CD4-positive, alpha-beta T cell (primary cell): ENCODE measurements at regions not wholly inside any gene's neighbourhood (a gene's known extent, or its start where the extent isn't known, plus 50 kb on each side); places are given as distances from the start of the nearest gene placed in this dataset.

ENCODE experiments used
- ATAC-seq: fragments of 200-7000 bp; cut with Tn5 transposase; one replicate; pipeline ENCODE4 v1.10.0; 2022; ENCODE audit warnings: mild to moderate bottlenecking; ENCODE audit not compliant: poor library complexity
- CTCF ChIA-PET: fragments of 350-600 bp; sonication (Branson Sonifier 250); formaldehyde crosslinking; loops from one replicate; lab custom pipeline; 2021; ENCODE audit warnings: antibody characterized with exemption, inconsistent platforms; lab: Charles Lee
- POLR2A ChIA-PET: fragments of 350-600 bp; sonication (Branson Sonifier 250); formaldehyde crosslinking; loops from one replicate; lab custom pipeline; 2021; ENCODE audit warnings: antibody characterized with exemption, inconsistent platforms; lab: Charles Lee
- DNase-seq, 14 experiments: peaks; one replicate each; pipeline ENCODE4 v3.0.0-alpha.2; 2013 to 2020; ENCODE audit warnings: mixed read lengths in 2 of 14
- H3K27ac ChIP-seq, 2 donors: one replicate each; pipeline versions ENCODE4 v1.5.1 to v1.7.0; 2013; ENCODE audit warnings: low read length in 2 of 2, low read depth in 1 of 2, mild to moderate bottlenecking in 1 of 2
- H3K27me3 ChIP-seq, 2 experiments: 1 replicate in 1 of 2; 2 replicates in 1 of 2; pipeline versions ENCODE4 v1.6.1 to v1.7.0; 2013; ENCODE audit warnings: low read length in 2 of 2, control low read depth in 1 of 2, mild to moderate bottlenecking in 1 of 2, moderate library complexity in 1 of 2; ENCODE audit not compliant: insufficient read depth in 2 of 2, control insufficient read depth in 1 of 2
- H3K36me3 ChIP-seq: one replicate; pipeline ENCODE4 v1.6.1; 2013; ENCODE audit warnings: low read length, control low read depth; ENCODE audit not compliant: insufficient read depth
- H3K4me1 ChIP-seq: one replicate; pipeline ENCODE4 v1.6.1; 2013; ENCODE audit warnings: low read length, control low read depth; ENCODE audit not compliant: insufficient read depth
- H3K4me3 ChIP-seq: one replicate; pipeline ENCODE4 v1.5.1; 2013; ENCODE audit warnings: mild to moderate bottlenecking, low read length, moderate library complexity
- H3K9me3 ChIP-seq, 2 experiments: 1 replicate in 1 of 2; 2 replicates in 1 of 2; pipeline versions ENCODE4 v1.6.1 to v1.7.0; 2013; ENCODE audit warnings: low read length in 2 of 2, mild to moderate bottlenecking in 2 of 2, control low read depth in 1 of 2, moderate library complexity in 1 of 2; ENCODE audit not compliant: control insufficient read depth in 1 of 2, insufficient read depth in 1 of 2
- H3K27ac Mint-ChIP-seq: one replicate; pipeline ENCODE4 v1.8.0; 2020; ENCODE audit warnings: mixed read lengths
- H3K27me3 Mint-ChIP-seq: one replicate; pipeline ENCODE4 v1.8.0; 2021; ENCODE audit warnings: mixed read lengths
- H3K36me3 Mint-ChIP-seq: one replicate; pipeline ENCODE4 v1.8.0; 2021; ENCODE audit warnings: low read depth, mixed read lengths
- H3K4me1 Mint-ChIP-seq: one replicate; pipeline ENCODE4 v1.8.0; 2021; ENCODE audit warnings: low read depth, mixed read lengths
- H3K4me3 Mint-ChIP-seq: one replicate; pipeline ENCODE4 v1.8.0; 2020; ENCODE audit warnings: mild to moderate bottlenecking, mixed read lengths
- H3K9me3 Mint-ChIP-seq: one replicate; pipeline ENCODE4 v1.8.0; 2020; ENCODE audit warnings: mixed read lengths
- intact Hi-C, 2 experiments: fragments of 100-400 bp; cut with DNase I in 1 of 2; cut with micrococcal nuclease in 1 of 2; formaldehyde crosslinking; loops; one replicate each; pipeline versions ENCODE4 v1.15.1 to v1.9.0; 2023 to 2025; cut with DNase I, micrococcal nuclease
- TF ChIP-seq, protein P1 (sequence below): fragments of 200-600 bp; IDR thresholded peaks from one replicate; pipeline ENCODE4 v1.8.0; 2022; ENCODE audit warnings: antibody characterized with exemption, mild to moderate bottlenecking

DNA sequence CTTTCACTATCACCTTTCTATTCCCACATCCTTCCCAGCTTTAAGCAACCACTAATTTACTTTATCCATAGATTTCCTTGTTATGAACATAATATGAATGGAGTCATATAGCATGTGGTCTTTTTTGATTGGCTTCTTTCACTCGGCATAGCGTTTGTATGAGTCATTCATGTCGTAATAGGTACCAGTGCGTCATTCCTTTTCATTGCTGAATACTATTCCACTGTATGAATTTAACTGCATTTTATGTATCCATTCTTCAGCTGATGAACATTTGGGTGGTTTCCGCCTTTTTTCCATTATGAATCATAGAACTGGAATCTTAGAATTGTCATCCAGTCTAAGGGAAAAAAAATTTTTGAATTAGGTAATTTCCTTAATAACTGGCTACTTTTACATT lies 411.3 kb upstream of the AUTS2 start:
- Histone ChIP-seq H3K4me1 (peaks cover 2% of the 10 kb centered on the region), H3K4me3 (no peak overlapping the region), H3K36me3 (no peaks in the 10 kb centered on the region), H3K9me3 (no peaks in the 10 kb centered on the region), H3K27me3 (no peaks in the 10 kb centered on the region), H3K27ac (no peak overlapping the region)
- Mint-ChIP-seq H3K27ac (no peak overlapping the region), H3K4me1 (peaks cover 27% of the 10 kb centered on the region), H3K36me3 (peaks cover 4% of the 10 kb centered on the region), H3K27me3 (no peaks in the 10 kb centered on the region), H3K4me3 (no peak overlapping the region), H3K9me3 (peaks cover 20% of the 10 kb centered on the region)
- CTCF ChIA-PET = no interaction called here
- TF ChIP-seq, protein P1, sequence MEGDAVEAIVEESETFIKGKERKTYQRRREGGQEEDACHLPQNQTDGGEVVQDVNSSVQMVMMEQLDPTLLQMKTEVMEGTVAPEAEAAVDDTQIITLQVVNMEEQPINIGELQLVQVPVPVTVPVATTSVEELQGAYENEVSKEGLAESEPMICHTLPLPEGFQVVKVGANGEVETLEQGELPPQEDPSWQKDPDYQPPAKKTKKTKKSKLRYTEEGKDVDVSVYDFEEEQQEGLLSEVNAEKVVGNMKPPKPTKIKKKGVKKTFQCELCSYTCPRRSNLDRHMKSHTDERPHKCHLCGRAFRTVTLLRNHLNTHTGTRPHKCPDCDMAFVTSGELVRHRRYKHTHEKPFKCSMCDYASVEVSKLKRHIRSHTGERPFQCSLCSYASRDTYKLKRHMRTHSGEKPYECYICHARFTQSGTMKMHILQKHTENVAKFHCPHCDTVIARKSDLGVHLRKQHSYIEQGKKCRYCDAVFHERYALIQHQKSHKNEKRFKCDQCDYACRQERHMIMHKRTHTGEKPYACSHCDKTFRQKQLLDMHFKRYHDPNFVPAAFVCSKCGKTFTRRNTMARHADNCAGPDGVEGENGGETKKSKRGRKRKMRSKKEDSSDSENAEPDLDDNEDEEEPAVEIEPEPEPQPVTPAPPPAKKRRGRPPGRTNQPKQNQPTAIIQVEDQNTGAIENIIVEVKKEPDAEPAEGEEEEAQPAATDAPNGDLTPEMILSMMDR = no peak
- DNase-seq (no peak), ATAC-seq (no peak)
- intact Hi-C loops = no loop called here
- POLR2A ChIA-PET = no interaction called here

GRCh38 chr7:69187824-69188333 lies 410.4 kb upstream of the AUTS2 start:
- H3K36me3 ChIP-seq = no peaks in the 10 kb centered on the region
- intact Hi-C loops = no loop called here
- no peak overlapping the region for H3K4me3 ChIP-seq
- no peaks in the 10 kb centered on the region for H3K27me3 ChIP-seq
- DNase-seq (no peak), ATAC-seq (no peak)
- POLR2A ChIA-PET = no interaction called here
- H3K27ac ChIP-seq = no peak overlapping the region
- CTCF ChIA-PET = no interaction called here
- H3K4me1 Mint-ChIP-seq = peaks cover 20% of the 10 kb centered on the region
- no peak overlapping the region for H3K27ac Mint-ChIP-seq
- H3K4me3 Mint-ChIP-seq = no peak overlapping the region
- H3K9me3 Mint-ChIP-seq = peaks cover 20% of the 10 kb centered on the region
- peaks cover 4% of the 10 kb centered on the region for H3K36me3 Mint-ChIP-seq
- no peaks in the 10 kb centered on the region for H3K27me3 Mint-ChIP-seq
- TF ChIP-seq, protein P1 = no peak
- H3K9me3 ChIP-seq = peaks cover 0 to 3% of the 10 kb centered on the region in 2 experiments
- H3K4me1 ChIP-seq = no peaks in the 10 kb centered on the region

GRCh38 chr7:69189406-69189805 lies 408.9 kb upstream of the AUTS2 start:
- Mint-ChIP-seq H3K4me1 (peaks cover 6% of the 10 kb centered on the region), H3K27ac (no peak overlapping the region), H3K36me3 (no peaks in the 10 kb centered on the region), H3K4me3 (no peak overlapping the region), H3K27me3 (no peaks in the 10 kb centered on the region), H3K9me3 (peaks cover 20% of the 10 kb centered on the region)
- ATAC-seq (no peak), DNase-seq (no peak)
- intact Hi-C loops = no loop called here
- POLR2A ChIA-PET = no interaction called here
- Histone ChIP-seq H3K4me1 (no peaks in the 10 kb centered on the region), H3K9me3 (peaks cover 0 to 3% of the 10 kb centered on the region in 2 experiments), H3K27me3 (no peaks in the 10 kb centered on the region), H3K4me3 (no peak overlapping the region), H3K36me3 (no peaks in the 10 kb centered on the region), H3K27ac (no peak overlapping the region)
- CTCF ChIA-PET = no interaction called here
- TF ChIP-seq, protein P1 = no peak
